ENCODE measurements at regions not wholly inside any gene's neighbourhood (a gene's known extent, or its start where the extent isn't known, plus 50 kb on each side); places are given as distances from the start of the nearest gene placed in this dataset.
A peak's percentile ranks its signal among the peaks of the same experiment; 100 is the strongest.
"Not testable (repeated sequence)": the region's sequence is repeated elsewhere in the genome, so short reads cannot be mapped to it uniquely, and the experiment has no call there.

- H3K79me2 ChIP-seq, result no peaks in the 10 kb centered on the region
- H3K4me3 ChIP-seq (ENCODE audit: low read depth, low read length), result peak overlapping the region; percentile 82
- no peaks in the 10 kb centered on the region for H3K27me3 ChIP-seq (ENCODE audit: control insufficient read depth, insufficient read depth, low read length)
- H3K9ac ChIP-seq, result no peak overlapping the region
- peak overlapping the region; percentile 73 for H3K27ac ChIP-seq
- H2AFZ ChIP-seq, result peak overlapping the region; percentile 91
- TF ChIP-seq CTCF (IDR thresholded peaks at IDR 0.05), result peak; percentile 88
- no peaks in the 10 kb centered on the region for H3K36me3 ChIP-seq (ENCODE audit: control insufficient read depth, insufficient read depth, low read length)
- H3K4me2 ChIP-seq (ENCODE audit: low read length), result peak overlapping the region; percentile 94
- H3K4me1 ChIP-seq, result peaks cover 3% of the 10 kb centered on the region
- no peaks in the 10 kb centered on the region for H3K9me3 ChIP-seq (ENCODE audit: control insufficient read depth, low read length)
Observed at GRCh38 chr6:27188885-27189418, 58.5 kb upstream of the PRSS16 start.

GRCh38 chr6:27190126-27190525 is 57.4 kb upstream of the PRSS16 start:
- H3K4me1 ChIP-seq, result peaks cover 3% of the 10 kb centered on the region
- H3K27me3 ChIP-seq (ENCODE audit: control insufficient read depth, insufficient read depth, low read length), result no peaks in the 10 kb centered on the region
- no peaks in the 10 kb centered on the region for H3K9me3 ChIP-seq (ENCODE audit: control insufficient read depth, low read length)
- H3K4me3 ChIP-seq (ENCODE audit: low read depth, low read length), result no peak overlapping the region
- TF ChIP-seq CTCF (IDR thresholded peaks at IDR 0.05), result no peak
- H3K4me2 ChIP-seq (ENCODE audit: low read length), result no peak overlapping the region
- H2AFZ ChIP-seq, result no peak overlapping the region
- H3K27ac ChIP-seq, result no peak overlapping the region
- no peaks in the 10 kb centered on the region for H3K79me2 ChIP-seq
- H3K36me3 ChIP-seq (ENCODE audit: control insufficient read depth, insufficient read depth, low read length), result no peaks in the 10 kb centered on the region
- H3K9ac ChIP-seq, result no peak overlapping the region

GRCh38 chr6:27194453-27194852 is 53.0 kb upstream of the PRSS16 start:
- H3K4me3 ChIP-seq (ENCODE audit: low read depth, low read length); H2AFZ ChIP-seq; H3K9ac ChIP-seq; H3K36me3 ChIP-seq (ENCODE audit: control insufficient read depth, insufficient read depth, low read length); H3K4me1 ChIP-seq; H3K27me3 ChIP-seq (ENCODE audit: control insufficient read depth, insufficient read depth, low read length); H3K4me2 ChIP-seq (ENCODE audit: low read length); H3K9me3 ChIP-seq (ENCODE audit: control insufficient read depth, low read length); H3K79me2 ChIP-seq; H3K27ac ChIP-seq: not testable (repeated sequence)

GRCh38 chr6:27195547-27195946 is 52.0 kb upstream of the PRSS16 start:
- not testable (repeated sequence) for H3K27ac ChIP-seq; H3K27me3 ChIP-seq (ENCODE audit: control insufficient read depth, insufficient read depth, low read length); H3K36me3 ChIP-seq (ENCODE audit: control insufficient read depth, insufficient read depth, low read length); H3K4me3 ChIP-seq (ENCODE audit: low read depth, low read length); H2AFZ ChIP-seq; H3K79me2 ChIP-seq; H3K9me3 ChIP-seq (ENCODE audit: control insufficient read depth, low read length); H3K4me1 ChIP-seq; H3K9ac ChIP-seq; H3K4me2 ChIP-seq (ENCODE audit: low read length)

All from parathyroid adenoma (tissue), 2 donors.